Kidney capillary endothelial cell (primary cell): ENCODE measurements at regions not wholly inside any gene's neighbourhood (a gene's known extent, or its start where the extent isn't known, plus 50 kb on each side); places are given as distances from the start of the nearest gene placed in this dataset.
"Not testable (repeated sequence)": the region's sequence is repeated elsewhere in the genome, so short reads cannot be mapped to it uniquely, and the experiment has no call there.

Source experiments
- DNase-seq: peaks from one replicate; pipeline ENCODE4 v3.0.0-alpha.2; 2018; ENCODE audit warnings: low spot score

GRCh38 chr1:10911490-10912166 lies 100.8 kb upstream of the TARDBP start:
- DNase-seq = no peak

GRCh38 chr1:10912441-10912840 lies 100.0 kb upstream of the TARDBP start:
- DNase-seq = no peak

DNA sequence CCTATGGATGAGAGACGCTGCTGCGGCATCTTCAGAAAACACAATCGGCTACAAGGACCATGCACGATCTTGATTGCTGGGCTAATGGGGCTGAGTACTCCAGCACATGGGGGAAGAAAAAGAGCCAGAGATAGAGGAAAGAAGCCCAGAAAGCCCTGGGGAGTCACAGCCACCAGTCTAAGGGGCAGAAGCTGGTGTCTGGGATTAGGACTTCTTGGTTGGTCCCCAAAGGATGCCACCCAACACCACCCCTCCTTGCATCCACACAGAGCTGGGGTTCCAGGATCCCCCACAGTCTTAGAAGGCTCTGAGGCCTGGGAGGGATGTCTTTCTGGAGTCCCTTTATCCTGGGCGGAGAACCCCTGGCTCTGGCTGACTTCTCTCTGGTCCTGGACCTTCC lies 98.4 kb upstream of the TARDBP start:
- no peak for DNase-seq

GRCh38 chr1:10915594-10915993 lies 96.9 kb upstream of the TARDBP start:
- no peak for DNase-seq

GRCh38 chr1:10916311-10916710 lies 96.1 kb upstream of the TARDBP start:
- no peak for DNase-seq

DNA sequence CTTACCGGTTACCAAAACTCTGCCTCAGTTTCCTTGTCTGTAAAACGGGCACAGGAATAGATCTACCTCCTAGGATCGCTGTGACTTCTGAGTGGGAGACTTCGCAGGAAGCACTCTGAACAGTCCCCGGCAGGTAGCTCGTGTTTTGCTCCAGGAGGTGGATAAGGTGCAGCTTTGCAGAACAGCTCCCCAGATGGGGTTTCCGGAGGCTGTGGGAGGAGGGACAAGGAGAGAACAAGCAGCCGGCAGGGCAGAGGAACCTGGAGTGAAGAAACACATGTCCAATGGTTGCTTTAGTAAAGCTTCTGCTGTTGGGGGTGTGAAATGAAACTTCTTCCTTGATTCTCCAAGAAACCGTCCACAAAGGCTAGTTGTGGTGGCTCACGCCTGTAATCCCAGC lies 95.5 kb upstream of the TARDBP start:
- no peak for DNase-seq

GRCh38 chr1:10917513-10918454 lies 94.7 kb upstream of the TARDBP start:
- DNase-seq = no peak

- no peak for DNase-seq
Observed at GRCh38 chr1:10918531-10918930, 93.9 kb upstream of the TARDBP start.

GRCh38 chr1:10920063-10920626 lies 92.3 kb upstream of the TARDBP start:
- DNase-seq = no peak

GRCh38 chr1:10922315-10923060 lies 90.0 kb upstream of the TARDBP start:
- DNase-seq = not testable (repeated sequence)

GRCh38 chr1:10924030-10924429 lies 88.4 kb upstream of the TARDBP start:
- no peak for DNase-seq

- DNase-seq = no peak
Observed at GRCh38 chr1:10928654-10929053, 83.8 kb upstream of the TARDBP start.

GRCh38 chr1:10932088-10932487 lies 80.4 kb upstream of the TARDBP start:
- DNase-seq = no peak

GRCh38 chr1:10934150-10934818 lies 78.2 kb upstream of the TARDBP start:
- DNase-seq = no peak

DNA sequence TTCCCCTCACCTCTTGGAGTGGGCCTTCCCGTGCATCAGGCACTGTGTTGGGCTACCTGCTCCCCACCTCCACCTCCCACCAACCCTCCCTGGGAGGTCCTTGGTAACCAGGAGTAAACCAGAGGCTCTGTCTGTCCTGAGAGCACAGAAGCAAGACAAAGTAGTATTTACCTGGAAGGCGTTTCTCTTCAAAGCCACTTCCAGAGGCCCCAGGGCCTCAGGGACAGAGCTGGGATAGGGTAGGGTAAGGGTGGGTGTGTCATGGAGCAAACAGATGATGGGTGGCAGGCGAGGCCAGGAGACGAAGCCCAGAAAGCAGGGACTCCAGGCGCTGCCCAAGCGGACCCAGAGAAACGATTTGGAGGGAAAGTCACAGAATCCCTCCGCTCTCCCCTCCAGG lies 77.2 kb upstream of the TARDBP start:
- DNase-seq = no peak

DNA sequence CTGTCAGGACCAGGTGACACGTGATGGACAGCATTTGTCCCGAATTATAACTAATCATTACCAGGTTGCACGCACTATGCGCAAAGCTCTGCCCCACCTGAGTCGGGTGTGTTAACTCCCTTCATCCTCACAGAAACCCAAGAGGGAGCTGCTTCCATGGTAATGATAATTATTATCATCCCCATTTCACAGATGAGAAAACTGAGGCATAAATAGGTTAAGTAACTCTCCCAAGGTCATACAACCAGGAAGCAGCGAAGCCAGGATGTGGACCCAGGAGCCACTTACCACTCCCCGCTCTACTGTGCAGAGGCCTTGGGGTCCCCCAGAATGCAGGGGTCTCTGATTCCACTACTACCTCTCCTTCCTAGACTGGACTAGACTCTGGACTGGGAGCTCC lies 76.7 kb upstream of the TARDBP start:
- no peak for DNase-seq

DNA sequence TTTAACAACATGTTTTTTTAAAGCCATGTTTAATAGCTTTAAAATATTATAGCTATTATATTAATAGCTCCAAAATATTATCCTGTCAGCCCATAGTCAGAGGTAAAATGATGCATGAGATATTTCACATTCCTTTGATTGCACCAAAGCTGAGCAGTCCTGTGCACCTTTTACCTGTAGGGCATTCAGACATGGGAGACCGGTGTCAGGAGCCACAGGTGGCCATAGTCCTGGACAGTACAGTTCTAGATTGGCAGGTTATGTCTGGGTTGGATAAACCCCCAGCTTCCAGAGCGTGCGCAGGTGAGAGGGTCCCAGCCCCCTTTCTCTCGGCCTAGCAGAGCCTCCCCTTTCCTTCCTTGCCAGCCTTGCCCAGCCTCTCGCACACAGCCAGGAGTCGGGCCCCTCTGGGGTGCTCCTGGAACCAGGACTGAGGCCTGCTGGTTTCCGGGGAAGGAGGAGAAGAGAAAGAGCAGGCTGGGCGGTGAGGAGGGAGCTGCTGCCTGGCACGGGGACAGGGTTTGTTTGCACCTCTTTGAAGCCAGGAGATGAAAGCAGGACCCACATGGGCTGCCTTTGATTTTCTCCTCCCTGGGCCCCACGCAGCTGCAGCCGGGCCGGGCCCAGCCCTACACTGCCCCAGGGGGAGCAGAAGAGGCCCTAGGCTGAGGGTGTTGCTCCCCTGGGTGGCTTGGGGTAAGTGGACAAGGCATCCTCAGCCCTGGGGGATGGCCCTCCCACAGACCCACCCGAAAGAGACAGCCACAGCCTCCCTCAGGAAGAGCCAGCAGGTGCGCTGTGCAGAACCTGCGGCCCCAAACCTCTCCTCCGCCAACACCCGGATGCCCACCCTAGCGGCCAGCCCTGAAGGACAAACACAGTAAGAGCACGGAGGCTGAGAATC lies 75.2 kb upstream of the TARDBP start:
- no peak for DNase-seq

- DNase-seq = no peak
Observed at GRCh38 chr1:10938741-10939417, 73.6 kb upstream of the TARDBP start.

- no peak for DNase-seq
Observed at GRCh38 chr1:10939654-10940450, 72.6 kb upstream of the TARDBP start.
